Dedifferentiated amniotic fluid mesenchymal stem cell (primary cell): ENCODE measurements at regions not wholly inside any gene's neighbourhood (a gene's known extent, or its start where the extent isn't known, plus 50 kb on each side); places are given as distances from the start of the nearest gene placed in this dataset.

Source experiments
- DNase-seq: peaks from one replicate; pipeline ENCODE4 v3.0.0-alpha.2; 2016; ENCODE audit errors: extremely low spot score

GRCh38 chr9:108244686-108245085, 611.1 kb downstream of the ACTL7B start:
- no peak for DNase-seq

- no peak for DNase-seq
These were observed 614.3 kb downstream of the ACTL7B start for GRCh38 chr9:108241384-108242073.

- DNase-seq = no peak
These were observed 616.0 kb downstream of the ACTL7B start for GRCh38 chr9:108239696-108240321.

- no peak for DNase-seq
These were observed 620.2 kb downstream of the ACTL7B start for GRCh38 chr9:108235609-108236008.

- DNase-seq = peak; percentile 65
These were observed 621.0 kb downstream of the ACTL7B start for GRCh38 chr9:108234811-108235210.

- no peak for DNase-seq
These were observed 630.5 kb downstream of the ACTL7B start for GRCh38 chr9:108225149-108225800.

GRCh38 chr9:108224716-108225115, 631.1 kb downstream of the ACTL7B start:
- no peak for DNase-seq

GRCh38 chr9:108219664-108220063, 636.1 kb downstream of the ACTL7B start:
- no peak for DNase-seq

GRCh38 chr9:108217431-108218349, 638.1 kb downstream of the ACTL7B start:
- DNase-seq = no peak

GRCh38 chr9:108213511-108213910, 642.3 kb downstream of the ACTL7B start:
- no peak for DNase-seq

GRCh38 chr9:108212184-108212583, 643.6 kb downstream of the ACTL7B start:
- no peak for DNase-seq

- no peak for DNase-seq
These were observed 644.3 kb downstream of the ACTL7B start for GRCh38 chr9:108211411-108211955.

GRCh38 chr9:108209132-108209685, 646.6 kb downstream of the ACTL7B start:
- no peak for DNase-seq

GRCh38 chr9:108207561-108208165, 648.1 kb downstream of the ACTL7B start:
- peak; percentile 88 for DNase-seq

GRCh38 chr9:108205276-108205675, 650.5 kb downstream of the ACTL7B start:
- DNase-seq = no peak

- DNase-seq = no peak
These were observed 657.9 kb downstream of the ACTL7B start for GRCh38 chr9:108197899-108198298.

GRCh38 chr9:108197008-108197365, 658.8 kb downstream of the ACTL7B start:
- DNase-seq = no peak

- no peak for DNase-seq
These were observed 659.3 kb downstream of the ACTL7B start for GRCh38 chr9:108196332-108197007.

- DNase-seq = no peak
These were observed 661.6 kb downstream of the ACTL7B start for GRCh38 chr9:108194154-108194553.

GRCh38 chr9:108193026-108193710, 662.6 kb downstream of the ACTL7B start:
- no peak for DNase-seq
